ENCODE measurements at regions not wholly inside any gene's neighbourhood (a gene's known extent, or its start where the extent isn't known, plus 50 kb on each side); places are given as distances from the start of the nearest gene placed in this dataset.

- peaks cover 14% of the 10 kb centered on the region for H3K4me1 ChIP-seq
- no peak for TF ChIP-seq CTCF (IDR thresholded peaks at IDR 0.05; ENCODE audit: insufficient read depth in 1 of 2, low read depth in 1 of 2, low read length in 1 of 2, severe bottlenecking in 1 of 2, unreplicated experiment in 1 of 2)
- H3K27me3 ChIP-seq (replicated peaks; ENCODE audit: control insufficient read depth, insufficient read depth, low read length): no peaks in the 10 kb centered on the region
- Mint-ChIP-seq H3K27ac (ENCODE audit: unreplicated experiment) (no peak overlapping the region), H3K4me1 (ENCODE audit: low read depth, unreplicated experiment) (peaks cover 14% of the 10 kb centered on the region), H3K9me3 (ENCODE audit: unreplicated experiment) (peaks cover 16% of the 10 kb centered on the region), H3K36me3 (ENCODE audit: insufficient read depth, unreplicated experiment) (no peaks in the 10 kb centered on the region), H3K27me3 (ENCODE audit: insufficient read depth, unreplicated experiment) (no peaks in the 10 kb centered on the region), H3K4me3 (ENCODE audit: unreplicated experiment) (no peak overlapping the region)
- DNase-seq: no peak
- no TSS peak for BruUV-seq (replicated peaks)
- H3K4me3 ChIP-seq (ENCODE audit: low read depth, low read length): no peak overlapping the region
- ChIA-PET CTCF (no interaction called here), POLR2A (no interaction called here)
- intact Hi-C loops (cut with micrococcal nuclease; ENCODE audit: unreplicated experiment): no loop called here
- H3K36me3 ChIP-seq (ENCODE audit: control insufficient read depth, insufficient read depth, low read length): no peaks in the 10 kb centered on the region
- no peaks in the 10 kb centered on the region for H3K9me3 ChIP-seq
These were observed 264.7 kb upstream of the SESN3 start for GRCh38 chr11:95495706-95496105.

- no peaks in the 10 kb centered on the region for H3K27me3 Mint-ChIP-seq (ENCODE audit: insufficient read depth, unreplicated experiment)
- peaks cover 11% of the 10 kb centered on the region for H3K4me1 Mint-ChIP-seq (ENCODE audit: low read depth, unreplicated experiment)
- intact Hi-C loops (cut with micrococcal nuclease; ENCODE audit: unreplicated experiment): no loop called here
- Histone ChIP-seq H3K4me1 (peaks cover 14% of the 10 kb centered on the region), H3K4me3 (ENCODE audit: low read depth, low read length) (no peak overlapping the region), H3K36me3 (ENCODE audit: control insufficient read depth, insufficient read depth, low read length) (no peaks in the 10 kb centered on the region), H3K27me3 (replicated peaks; ENCODE audit: control insufficient read depth, insufficient read depth, low read length) (no peaks in the 10 kb centered on the region), H3K9me3 (no peaks in the 10 kb centered on the region)
- ChIA-PET POLR2A (no interaction called here), CTCF (no interaction called here)
- H3K4me3 Mint-ChIP-seq (ENCODE audit: unreplicated experiment): no peak overlapping the region
- BruUV-seq (replicated peaks): no TSS peak
- H3K27ac Mint-ChIP-seq (ENCODE audit: unreplicated experiment): no peak overlapping the region
- H3K9me3 Mint-ChIP-seq (ENCODE audit: unreplicated experiment): peaks cover 23% of the 10 kb centered on the region
- no peak for DNase-seq
- no peak for TF ChIP-seq CTCF (IDR thresholded peaks at IDR 0.05; ENCODE audit: insufficient read depth in 1 of 2, low read depth in 1 of 2, low read length in 1 of 2, severe bottlenecking in 1 of 2, unreplicated experiment in 1 of 2)
- H3K36me3 Mint-ChIP-seq (ENCODE audit: insufficient read depth, unreplicated experiment): no peaks in the 10 kb centered on the region
These were observed 263.9 kb upstream of the SESN3 start for GRCh38 chr11:95494856-95495255.

- Histone ChIP-seq H3K4me3 (ENCODE audit: low read depth, low read length) (no peak overlapping the region), H3K36me3 (ENCODE audit: control insufficient read depth, insufficient read depth, low read length) (no peaks in the 10 kb centered on the region), H3K4me1 (peaks cover 7% of the 10 kb centered on the region), H3K27me3 (replicated peaks; ENCODE audit: control insufficient read depth, insufficient read depth, low read length) (no peaks in the 10 kb centered on the region), H3K9me3 (no peaks in the 10 kb centered on the region)
- CTCF ChIA-PET: no interaction called here
- intact Hi-C loops (cut with micrococcal nuclease; ENCODE audit: unreplicated experiment): no loop called here
- Mint-ChIP-seq H3K36me3 (ENCODE audit: insufficient read depth, unreplicated experiment) (no peaks in the 10 kb centered on the region), H3K27me3 (ENCODE audit: insufficient read depth, unreplicated experiment) (no peaks in the 10 kb centered on the region), H3K27ac (ENCODE audit: unreplicated experiment) (no peak overlapping the region), H3K9me3 (ENCODE audit: unreplicated experiment) (peaks cover 23% of the 10 kb centered on the region), H3K4me3 (ENCODE audit: unreplicated experiment) (no peak overlapping the region), H3K4me1 (ENCODE audit: low read depth, unreplicated experiment) (peaks cover 4% of the 10 kb centered on the region)
- BruUV-seq (replicated peaks): no TSS peak
- DNase-seq: no peak
- POLR2A ChIA-PET: no interaction called here
- TF ChIP-seq CTCF (IDR thresholded peaks at IDR 0.05; ENCODE audit: insufficient read depth in 1 of 2, low read depth in 1 of 2, low read length in 1 of 2, severe bottlenecking in 1 of 2, unreplicated experiment in 1 of 2): no peak
These were observed 263.2 kb upstream of the SESN3 start for GRCh38 chr11:95494167-95494566.

All from Caco-2 (cell line).